Tibial artery (tissue), 4 donors: ENCODE measurements at regions not wholly inside any gene's neighbourhood (a gene's known extent, or its start where the extent isn't known, plus 50 kb on each side); places are given as distances from the start of the nearest gene placed in this dataset.

Experiments
- DNase-seq, 2 donors: peaks; one replicate each; pipeline ENCODE4 v3.0.0-alpha.2; 2019
- H3K27ac ChIP-seq, 2 donors: fragments of 200-600 bp; sonication (generic) in 1 of 2; 1 replicate in 1 of 2; 2 replicates in 1 of 2; pipeline ENCODE4 v1.5.1; 2018 to 2019; ENCODE audit warnings: mild to moderate bottlenecking in 1 of 2
- H3K27me3 ChIP-seq, 2 donors: fragments of 200-600 bp; sonication (generic) in 1 of 2; one replicate each; pipeline versions ENCODE4 v1.5.1 to v1.6.0; 2016 to 2019
- H3K36me3 ChIP-seq, 3 donors: fragments of 200-600 bp; sonication (generic) in 2 of 3; one replicate each; pipeline ENCODE4 v1.5.1; 2016 to 2019; ENCODE audit warnings: mild to moderate bottlenecking in 2 of 3
- H3K4me1 ChIP-seq, 4 donors: fragments of 200-600 bp; sonication (generic) in 2 of 4; 1 replicate in 3 of 4; 2 replicates in 1 of 4; pipeline ENCODE4 v1.5.1; 2016 to 2019
- H3K4me3 ChIP-seq, 2 donors: fragments of 200-600 bp; sonication (generic) in 1 of 2; 1 replicate in 1 of 2; 2 replicates in 1 of 2; pipeline ENCODE4 v1.5.1; 2018 to 2019; ENCODE audit warnings: mild to moderate bottlenecking in 2 of 2
- H3K9me3 ChIP-seq, 3 donors: fragments of 200-600 bp; sonication (generic) in 1 of 3; one replicate each; pipeline ENCODE4 v1.5.1; 2016 to 2019
- intact Hi-C: fragments of 100-400 bp; cut with DNase I; formaldehyde crosslinking; loops from one replicate; pipeline ENCODE4 v1.15.0; 2023; ENCODE audit warnings: low total_unique reads
- TF ChIP-seq, protein P1 (sequence below), 2 experiments: fragments of 200-600 bp in 1 of 2; fragments of 450-650 bp in 1 of 2; IDR thresholded peaks; one replicate each; pipeline ENCODE4 v1.5.1; 2017 to 2019; ENCODE audit warnings: antibody characterized with exemption in 2 of 2, mild to moderate bottlenecking in 1 of 2, moderate library complexity in 1 of 2

DNA sequence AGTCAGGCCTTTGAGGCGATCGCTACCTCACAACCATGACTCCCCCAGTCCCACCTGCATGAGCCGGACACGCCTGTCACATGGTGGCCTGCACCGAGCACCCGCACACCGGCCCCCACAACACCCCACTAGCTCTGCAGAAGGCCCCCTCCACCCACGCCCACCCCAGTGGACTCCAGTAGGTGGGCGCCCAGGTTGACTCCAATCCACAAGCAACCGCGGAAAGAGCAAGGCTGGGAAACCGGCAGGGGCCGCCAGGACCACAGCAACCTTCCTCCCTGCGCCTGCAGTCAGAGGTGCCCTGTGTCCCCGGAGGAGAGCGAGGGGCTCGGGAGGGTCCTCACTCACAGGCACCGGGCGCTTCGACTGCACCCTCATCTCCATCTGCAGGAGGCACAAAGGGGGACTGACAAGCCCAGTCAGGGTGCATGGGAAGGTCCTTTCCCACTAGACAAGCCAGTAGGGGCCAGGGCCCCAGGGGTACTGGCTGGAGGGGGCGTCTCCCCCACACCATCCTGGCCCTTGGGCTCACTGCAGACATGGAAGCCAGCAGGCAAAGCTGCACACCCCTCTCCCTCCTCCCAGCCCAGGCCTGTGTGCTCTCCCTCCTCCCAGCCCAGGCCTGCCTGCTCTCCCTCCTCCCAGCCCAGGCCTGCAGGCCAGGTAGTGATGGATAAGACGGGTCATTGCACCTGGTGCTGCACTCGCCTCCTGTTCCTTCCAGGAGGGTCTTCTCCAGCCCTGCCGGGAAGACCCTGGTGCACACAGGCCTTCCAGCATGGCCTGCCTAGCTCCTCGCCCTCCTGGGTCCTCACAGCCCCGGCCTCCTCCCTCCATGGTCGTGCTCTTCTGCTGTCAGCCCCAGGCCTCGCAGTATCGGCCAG lies 137.2 kb downstream of the DLL1 start:
- intact Hi-C loops = no loop called here
- H3K4me3 ChIP-seq = no peak overlapping the region
- H3K27me3 ChIP-seq = peaks cover 0 to 41% of the 10 kb centered on the region in 2 donors
- TF ChIP-seq, protein P1, sequence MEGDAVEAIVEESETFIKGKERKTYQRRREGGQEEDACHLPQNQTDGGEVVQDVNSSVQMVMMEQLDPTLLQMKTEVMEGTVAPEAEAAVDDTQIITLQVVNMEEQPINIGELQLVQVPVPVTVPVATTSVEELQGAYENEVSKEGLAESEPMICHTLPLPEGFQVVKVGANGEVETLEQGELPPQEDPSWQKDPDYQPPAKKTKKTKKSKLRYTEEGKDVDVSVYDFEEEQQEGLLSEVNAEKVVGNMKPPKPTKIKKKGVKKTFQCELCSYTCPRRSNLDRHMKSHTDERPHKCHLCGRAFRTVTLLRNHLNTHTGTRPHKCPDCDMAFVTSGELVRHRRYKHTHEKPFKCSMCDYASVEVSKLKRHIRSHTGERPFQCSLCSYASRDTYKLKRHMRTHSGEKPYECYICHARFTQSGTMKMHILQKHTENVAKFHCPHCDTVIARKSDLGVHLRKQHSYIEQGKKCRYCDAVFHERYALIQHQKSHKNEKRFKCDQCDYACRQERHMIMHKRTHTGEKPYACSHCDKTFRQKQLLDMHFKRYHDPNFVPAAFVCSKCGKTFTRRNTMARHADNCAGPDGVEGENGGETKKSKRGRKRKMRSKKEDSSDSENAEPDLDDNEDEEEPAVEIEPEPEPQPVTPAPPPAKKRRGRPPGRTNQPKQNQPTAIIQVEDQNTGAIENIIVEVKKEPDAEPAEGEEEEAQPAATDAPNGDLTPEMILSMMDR (IDR thresholded peaks at IDR 0.05) = no peak
- no peak overlapping the region for H3K27ac ChIP-seq
- H3K36me3 ChIP-seq = no peaks in the 10 kb centered on the region
- no peaks in the 10 kb centered on the region for H3K9me3 ChIP-seq
- no peak for DNase-seq
- peaks cover 0 to 13% (median 0%) of the 10 kb centered on the region in 4 donors for H3K4me1 ChIP-seq

DNA sequence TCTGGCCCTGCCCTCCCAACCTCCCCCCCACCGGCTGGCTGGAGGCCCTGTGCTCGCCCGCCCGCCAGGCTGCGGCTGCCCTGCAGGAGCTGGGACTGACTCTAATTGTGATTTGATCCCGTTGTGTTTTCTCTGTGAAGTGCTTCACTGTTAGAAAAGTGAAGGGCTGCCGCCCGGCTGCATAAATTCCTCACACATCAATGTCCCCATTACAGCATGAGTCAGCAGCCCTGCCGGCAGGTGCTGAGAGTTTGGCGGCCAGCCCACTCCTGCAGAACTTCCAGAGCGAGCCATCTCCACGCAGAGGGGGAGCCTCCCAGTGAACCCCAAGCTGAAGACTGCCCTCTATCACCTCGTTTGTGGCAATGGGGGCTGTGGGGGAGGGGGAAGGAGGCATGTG lies 137.9 kb downstream of the DLL1 start:
- intact Hi-C loops = no loop called here
- H3K4me3 ChIP-seq = no peak overlapping the region
- DNase-seq = no peak

DNA sequence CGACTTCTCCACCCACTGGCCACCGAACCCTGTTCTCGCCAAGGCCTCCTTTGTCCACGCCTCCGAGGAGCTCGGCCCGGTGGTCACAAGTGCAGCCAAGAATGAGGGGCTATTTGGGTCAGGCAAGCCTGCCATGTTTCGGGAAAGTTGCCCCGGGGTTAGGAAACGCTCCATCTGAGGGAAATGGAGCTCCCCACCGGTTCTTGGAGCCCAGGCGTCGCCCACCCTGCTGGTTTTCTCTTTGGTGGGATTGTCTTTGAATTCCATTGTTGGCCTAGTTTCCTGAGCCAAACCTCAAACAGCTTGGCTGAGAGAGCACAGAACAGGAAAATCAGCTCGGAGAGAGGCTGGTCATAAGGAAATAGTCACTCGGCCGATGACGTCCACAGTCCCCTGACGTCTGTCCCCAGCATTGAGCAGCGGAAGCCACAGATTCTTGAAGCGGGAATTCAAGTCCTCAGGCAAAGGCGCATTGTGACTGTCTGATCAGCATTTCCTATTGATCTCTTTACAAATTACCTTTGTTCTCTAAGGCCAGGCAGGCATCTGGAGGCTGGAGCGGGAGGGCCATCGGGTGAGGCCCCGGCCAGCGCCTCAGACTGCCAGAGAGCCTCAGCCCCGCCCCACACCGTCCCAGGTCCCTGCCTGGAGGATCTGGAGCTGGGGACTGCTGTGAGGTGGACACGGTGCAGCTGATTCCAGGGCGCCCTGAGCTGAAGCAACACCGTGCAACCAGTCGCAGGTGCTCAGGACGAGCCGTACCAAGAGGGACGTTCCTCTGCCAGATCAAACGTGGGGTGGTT lies 138.6 kb downstream of the DLL1 start:
- TF ChIP-seq, protein P1 (IDR thresholded peaks at IDR 0.05) = no peak
- Histone ChIP-seq H3K27ac (no peak overlapping the region), H3K27me3 (peaks cover 0 to 34% of the 10 kb centered on the region in 2 donors), H3K9me3 (no peaks in the 10 kb centered on the region), H3K4me1 (peaks cover 0 to 13% (median 2%) of the 10 kb centered on the region in 4 donors), H3K4me3 (no peak overlapping the region), H3K36me3 (no peaks in the 10 kb centered on the region)
- DNase-seq = peak; percentile 45 to 63
- intact Hi-C loops = no loop called here

More for the DNA sequence above, 137.9 kb downstream of the DLL1 start:
- no peaks in the 10 kb centered on the region for H3K36me3 ChIP-seq
- no peaks in the 10 kb centered on the region for H3K9me3 ChIP-seq
- TF ChIP-seq, protein P1 (IDR thresholded peaks at IDR 0.05) = no peak
- peaks cover 0 to 13% (median 0%) of the 10 kb centered on the region in 4 donors for H3K4me1 ChIP-seq
- H3K27me3 ChIP-seq = peaks cover 0 to 36% of the 10 kb centered on the region in 2 donors
- H3K27ac ChIP-seq = no peak overlapping the region

DNA sequence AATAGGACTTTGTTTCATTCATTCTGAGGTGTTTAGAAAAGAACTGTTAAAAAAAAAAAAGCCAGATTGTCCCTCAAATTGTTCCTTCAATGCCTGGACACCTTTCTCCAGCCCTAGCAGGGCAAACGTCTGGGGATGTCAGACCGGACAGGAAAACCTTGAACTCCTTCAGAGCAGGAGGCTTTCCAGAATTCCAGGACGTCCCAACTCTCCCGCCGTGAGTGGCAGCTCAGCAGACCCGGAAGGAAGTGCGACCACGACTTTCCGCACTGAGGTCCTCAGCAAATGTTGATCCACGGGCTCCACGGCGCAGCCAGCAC lies 139.1 kb downstream of the DLL1 start:
- Histone ChIP-seq H3K36me3 (no peaks in the 10 kb centered on the region), H3K27ac (no peak overlapping the region), H3K27me3 (peaks cover 0 to 33% of the 10 kb centered on the region in 2 donors), H3K4me1 (peaks cover 0 to 13% (median 2%) of the 10 kb centered on the region in 4 donors), H3K9me3 (no peaks in the 10 kb centered on the region), H3K4me3 (no peak overlapping the region)
- TF ChIP-seq, protein P1 (IDR thresholded peaks at IDR 0.05) = no peak
- intact Hi-C loops = no loop called here
- no peak for DNase-seq

DNA sequence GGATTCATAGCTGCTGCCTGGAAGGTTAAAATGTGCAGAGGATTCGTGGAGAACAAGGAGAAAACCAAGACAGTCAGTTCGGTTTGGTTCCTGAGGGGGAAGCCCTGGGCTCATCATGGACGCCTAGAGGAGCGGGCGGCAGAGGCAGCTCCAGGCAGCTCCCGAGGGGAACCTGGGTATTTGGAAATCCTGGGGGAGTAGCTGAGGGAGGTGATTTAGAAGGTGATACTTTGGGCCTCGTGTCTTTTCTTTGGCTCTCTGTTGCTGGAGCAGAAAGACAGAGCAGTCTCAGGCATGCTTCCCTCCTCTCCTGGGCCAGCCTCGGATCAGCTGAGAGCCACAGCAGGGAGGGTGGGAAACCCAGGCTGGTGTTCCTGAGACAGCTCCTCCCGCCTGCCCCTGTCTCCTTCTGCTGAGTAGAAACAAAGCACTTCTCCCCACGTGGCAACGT lies 139.5 kb downstream of the DLL1 start:
- intact Hi-C loops = no loop called here
- Histone ChIP-seq H3K4me3 (no peak overlapping the region), H3K9me3 (no peaks in the 10 kb centered on the region), H3K36me3 (no peaks in the 10 kb centered on the region), H3K27me3 (peaks cover 0 to 29% of the 10 kb centered on the region in 2 donors), H3K27ac (no peak overlapping the region), H3K4me1 (peaks cover 0 to 13% (median 2%) of the 10 kb centered on the region in 4 donors)
- no peak for DNase-seq
- TF ChIP-seq, protein P1 (IDR thresholded peaks at IDR 0.05) = no peak
